HEK293 (cell line): ENCODE measurements at regions not wholly inside any gene's neighbourhood (a gene's known extent, or its start where the extent isn't known, plus 50 kb on each side); places are given as distances from the start of the nearest gene placed in this dataset.

Experiments
- KLF16 ChIP-seq: fragments of 450-650 bp; formaldehyde crosslinking; IDR thresholded peaks from 2 replicates; pipeline ENCODE4 v1.5.1; 2017; ENCODE audit warnings: missing biosample characterization, missing genetic modification characterization
- PRDM10 ChIP-seq: fragments of 450-650 bp; formaldehyde crosslinking; IDR thresholded peaks from 2 replicates; pipeline ENCODE4 v1.5.1; 2016; ENCODE audit warnings: missing biosample characterization, missing genetic modification characterization
- RBAK ChIP-seq: fragments of 450-650 bp; formaldehyde crosslinking; IDR thresholded peaks from 2 replicates; pipeline ENCODE4 v1.5.1; 2016; ENCODE audit warnings: missing biosample characterization, missing genetic modification characterization
- REPIN1 ChIP-seq: fragments of 450-650 bp; formaldehyde crosslinking; IDR thresholded peaks from 2 replicates; pipeline ENCODE4 v1.5.1; 2017; ENCODE audit warnings: missing biosample characterization, missing genetic modification characterization, low read depth
- SP7 ChIP-seq: fragments of 450-650 bp; formaldehyde crosslinking; IDR thresholded peaks from 2 replicates; pipeline ENCODE4 v1.5.1; 2016; ENCODE audit warnings: missing biosample characterization, missing genetic modification characterization
- ZNF354C ChIP-seq: fragments of 450-650 bp; formaldehyde crosslinking; IDR thresholded peaks from 2 replicates; pipeline ENCODE4 v1.5.1; 2016; ENCODE audit warnings: missing biosample characterization, missing genetic modification characterization, low read depth, borderline replicate concordance
- ZNF404 ChIP-seq: fragments of 450-650 bp; formaldehyde crosslinking; IDR thresholded peaks from 2 replicates; pipeline ENCODE4 v1.5.1; 2017; ENCODE audit warnings: missing biosample characterization, missing genetic modification characterization
- ZNF473 ChIP-seq: fragments of 450-650 bp; formaldehyde crosslinking; IDR thresholded peaks from 2 replicates; pipeline ENCODE4 v1.5.1; 2017; ENCODE audit warnings: missing biosample characterization, missing genetic modification characterization
- ZNF558 ChIP-seq: fragments of 450-650 bp; formaldehyde crosslinking; IDR thresholded peaks from 2 replicates; pipeline ENCODE4 v1.5.1; 2016; ENCODE audit warnings: missing biosample characterization, missing genetic modification characterization
- ZNF76 ChIP-seq: fragments of 450-650 bp; formaldehyde crosslinking; IDR thresholded peaks from 2 replicates; pipeline ENCODE4; 2016; ENCODE audit warnings: low read depth, missing biosample characterization, missing genetic modification characterization, borderline replicate concordance
- TF ChIP-seq, protein P1 (sequence below): fragments of 450-650 bp; formaldehyde crosslinking; IDR thresholded peaks from 2 replicates; pipeline ENCODE4 v1.5.1; 2016; ENCODE audit warnings: missing biosample characterization, missing genetic modification characterization
- TF ChIP-seq, protein P2 (sequence below): fragments of 450-650 bp; formaldehyde crosslinking; conservative IDR thresholded peaks from 2 replicates; pipeline ENCODE4 v1.5.1; 2016; ENCODE audit warnings: low read depth, missing biosample characterization, missing genetic modification characterization

DNA sequence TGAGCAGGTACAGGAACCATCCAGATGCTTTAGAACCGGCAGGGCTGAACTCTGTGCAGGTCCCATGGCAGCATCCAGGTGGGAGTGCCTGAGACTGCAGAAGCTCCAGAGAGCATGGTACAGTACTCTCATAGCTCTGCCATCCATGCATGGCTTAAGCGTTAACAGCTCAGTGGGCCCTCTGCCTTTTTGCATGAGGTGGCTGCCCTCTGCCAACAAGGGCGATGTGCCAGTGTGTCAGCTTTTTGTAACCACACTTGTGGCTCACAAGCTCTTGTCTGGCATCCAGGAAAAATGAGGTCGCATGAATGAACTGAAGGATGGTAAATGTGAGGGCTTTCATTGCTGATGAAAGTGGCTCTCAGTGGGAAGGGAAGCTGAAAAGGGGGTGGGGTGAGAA, 950.1 kb downstream of the DIPK2A start:
- TF ChIP-seq, protein P1, sequence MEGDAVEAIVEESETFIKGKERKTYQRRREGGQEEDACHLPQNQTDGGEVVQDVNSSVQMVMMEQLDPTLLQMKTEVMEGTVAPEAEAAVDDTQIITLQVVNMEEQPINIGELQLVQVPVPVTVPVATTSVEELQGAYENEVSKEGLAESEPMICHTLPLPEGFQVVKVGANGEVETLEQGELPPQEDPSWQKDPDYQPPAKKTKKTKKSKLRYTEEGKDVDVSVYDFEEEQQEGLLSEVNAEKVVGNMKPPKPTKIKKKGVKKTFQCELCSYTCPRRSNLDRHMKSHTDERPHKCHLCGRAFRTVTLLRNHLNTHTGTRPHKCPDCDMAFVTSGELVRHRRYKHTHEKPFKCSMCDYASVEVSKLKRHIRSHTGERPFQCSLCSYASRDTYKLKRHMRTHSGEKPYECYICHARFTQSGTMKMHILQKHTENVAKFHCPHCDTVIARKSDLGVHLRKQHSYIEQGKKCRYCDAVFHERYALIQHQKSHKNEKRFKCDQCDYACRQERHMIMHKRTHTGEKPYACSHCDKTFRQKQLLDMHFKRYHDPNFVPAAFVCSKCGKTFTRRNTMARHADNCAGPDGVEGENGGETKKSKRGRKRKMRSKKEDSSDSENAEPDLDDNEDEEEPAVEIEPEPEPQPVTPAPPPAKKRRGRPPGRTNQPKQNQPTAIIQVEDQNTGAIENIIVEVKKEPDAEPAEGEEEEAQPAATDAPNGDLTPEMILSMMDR (tag by site-specific recombination) = no peak
- TF ChIP-seq, protein P2, sequence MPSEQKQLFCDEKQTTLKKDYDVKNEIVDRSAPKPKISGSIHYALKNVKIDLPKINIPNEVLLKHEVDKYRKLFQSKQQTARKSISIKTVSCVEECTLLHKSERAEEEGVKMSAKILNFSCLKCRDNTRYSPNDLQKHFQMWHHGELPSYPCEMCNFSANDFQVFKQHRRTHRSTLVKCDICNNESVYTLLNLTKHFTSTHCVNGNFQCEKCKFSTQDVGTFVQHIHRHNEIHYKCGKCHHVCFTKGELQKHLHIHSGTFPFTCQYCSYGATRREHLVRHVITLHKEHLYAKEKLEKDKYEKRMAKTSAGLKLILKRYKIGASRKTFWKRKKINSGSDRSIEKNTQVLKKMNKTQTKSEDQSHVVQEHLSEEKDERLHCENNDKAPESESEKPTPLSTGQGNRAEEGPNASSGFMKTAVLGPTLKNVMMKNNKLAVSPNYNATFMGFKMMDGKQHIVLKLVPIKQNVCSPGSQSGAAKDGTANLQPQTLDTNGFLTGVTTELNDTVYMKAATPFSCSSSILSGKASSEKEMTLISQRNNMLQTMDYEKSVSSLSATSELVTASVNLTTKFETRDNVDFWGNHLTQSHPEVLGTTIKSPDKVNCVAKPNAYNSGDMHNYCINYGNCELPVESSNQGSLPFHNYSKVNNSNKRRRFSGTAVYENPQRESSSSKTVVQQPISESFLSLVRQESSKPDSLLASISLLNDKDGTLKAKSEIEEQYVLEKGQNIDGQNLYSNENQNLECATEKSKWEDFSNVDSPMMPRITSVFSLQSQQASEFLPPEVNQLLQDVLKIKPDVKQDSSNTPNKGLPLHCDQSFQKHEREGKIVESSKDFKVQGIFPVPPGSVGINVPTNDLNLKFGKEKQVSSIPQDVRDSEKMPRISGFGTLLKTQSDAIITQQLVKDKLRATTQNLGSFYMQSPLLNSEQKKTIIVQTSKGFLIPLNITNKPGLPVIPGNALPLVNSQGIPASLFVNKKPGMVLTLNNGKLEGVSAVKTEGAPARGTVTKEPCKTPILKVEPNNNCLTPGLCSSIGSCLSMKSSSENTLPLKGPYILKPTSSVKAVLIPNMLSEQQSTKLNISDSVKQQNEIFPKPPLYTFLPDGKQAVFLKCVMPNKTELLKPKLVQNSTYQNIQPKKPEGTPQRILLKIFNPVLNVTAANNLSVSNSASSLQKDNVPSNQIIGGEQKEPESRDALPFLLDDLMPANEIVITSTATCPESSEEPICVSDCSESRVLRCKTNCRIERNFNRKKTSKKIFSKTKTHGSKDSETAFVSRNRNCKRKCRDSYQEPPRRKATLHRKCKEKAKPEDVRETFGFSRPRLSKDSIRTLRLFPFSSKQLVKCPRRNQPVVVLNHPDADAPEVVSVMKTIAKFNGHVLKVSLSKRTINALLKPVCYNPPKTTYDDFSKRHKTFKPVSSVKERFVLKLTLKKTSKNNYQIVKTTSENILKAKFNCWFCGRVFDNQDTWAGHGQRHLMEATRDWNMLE (tag by site-specific recombination) = no peak
- no peak for TF ChIP-seq PRDM10 (tag by site-specific recombination)
- no peak for TF ChIP-seq KLF16 (tag by site-specific recombination)
- no peak for TF ChIP-seq REPIN1 (tag by site-specific recombination)
- TF ChIP-seq ZNF473 = no peak
- no peak for TF ChIP-seq ZNF404 (tag by site-specific recombination)
- no peak for TF ChIP-seq ZNF354C (tag by site-specific recombination)
- no peak for TF ChIP-seq ZNF558 (tag by site-specific recombination)
- no peak for TF ChIP-seq ZNF76 (tag by site-specific recombination)
- no peak for TF ChIP-seq SP7 (tag by site-specific recombination)
- TF ChIP-seq RBAK (tag by site-specific recombination) = no peak
